ENCODE measurements at regions not wholly inside any gene's neighbourhood (a gene's known extent, or its start where the extent isn't known, plus 50 kb on each side); places are given as distances from the start of the nearest gene placed in this dataset.
"Not testable (repeated sequence)": the region's sequence is repeated elsewhere in the genome, so short reads cannot be mapped to it uniquely, and the experiment has no call there.

DNA sequence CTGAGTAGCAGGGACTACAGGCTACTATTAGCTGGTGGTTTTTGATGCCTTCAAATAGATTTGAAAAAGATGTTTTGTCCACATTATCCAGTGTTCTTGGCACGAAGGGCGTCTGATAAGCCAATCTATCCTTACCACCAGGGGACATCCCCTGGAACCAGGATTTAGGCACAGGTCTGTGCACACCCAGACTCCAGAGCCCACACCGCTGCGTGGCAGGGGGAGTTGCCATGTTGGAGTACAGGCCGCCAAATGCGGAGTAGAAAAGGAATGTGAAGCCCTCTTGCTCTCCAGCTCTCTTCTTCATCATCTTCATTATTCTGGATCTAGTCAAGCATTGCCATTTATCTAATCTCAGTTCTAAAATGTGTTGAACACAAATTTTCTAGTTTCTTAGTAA is 54.3 kb downstream of the RNU1-4 start:
- H3K9me3 ChIP-seq (ENCODE audit: control insufficient read depth, low read depth, low read length); H3K27ac ChIP-seq (ENCODE audit: low read length); H3K27me3 ChIP-seq (ENCODE audit: control insufficient read depth, insufficient read depth, low read length); H3K36me3 ChIP-seq (ENCODE audit: control insufficient read depth, insufficient read depth, low read length); H3K4me1 ChIP-seq (ENCODE audit: control insufficient read depth, insufficient read depth, low read length); H3K4me3 ChIP-seq (ENCODE audit: low read length); DNase-seq: not testable (repeated sequence)
- no CpG with 5 or more reads among the region's 6 CpGs for WGBS (ENCODE audit: insufficient coverage, low lambda C conversion rate)

GRCh38 chr1:16795119-16795518 is 54.8 kb downstream of the RNU1-4 start:
- not testable (repeated sequence) for H3K4me1 ChIP-seq (ENCODE audit: control insufficient read depth, insufficient read depth, low read length); H3K9me3 ChIP-seq (ENCODE audit: control insufficient read depth, low read depth, low read length); DNase-seq; H3K4me3 ChIP-seq (ENCODE audit: low read length); H3K27me3 ChIP-seq (ENCODE audit: control insufficient read depth, insufficient read depth, low read length); H3K27ac ChIP-seq (ENCODE audit: low read length); H3K36me3 ChIP-seq (ENCODE audit: control insufficient read depth, insufficient read depth, low read length)
- 90% methylated on average over 2 of the region's 7 CpGs for WGBS (ENCODE audit: insufficient coverage, low lambda C conversion rate)

GRCh38 chr1:16796179-16796578 is 55.9 kb downstream of the RNU1-4 start:
- not testable (repeated sequence) for H3K27me3 ChIP-seq (ENCODE audit: control insufficient read depth, insufficient read depth, low read length); H3K27ac ChIP-seq (ENCODE audit: low read length); H3K4me1 ChIP-seq (ENCODE audit: control insufficient read depth, insufficient read depth, low read length); H3K9me3 ChIP-seq (ENCODE audit: control insufficient read depth, low read depth, low read length); H3K36me3 ChIP-seq (ENCODE audit: control insufficient read depth, insufficient read depth, low read length); DNase-seq; H3K4me3 ChIP-seq (ENCODE audit: low read length)
- WGBS (ENCODE audit: insufficient coverage, low lambda C conversion rate): no CpG with 5 or more reads among the region's 8 CpGs

GRCh38 chr1:16796625-16797046 is 56.3 kb downstream of the RNU1-4 start:
- not testable (repeated sequence) for DNase-seq

GRCh38 chr1:16797065-16797464 is 56.7 kb downstream of the RNU1-4 start:
- H3K27ac ChIP-seq (ENCODE audit: low read length); H3K27me3 ChIP-seq (ENCODE audit: control insufficient read depth, insufficient read depth, low read length); H3K36me3 ChIP-seq (ENCODE audit: control insufficient read depth, insufficient read depth, low read length); DNase-seq; H3K9me3 ChIP-seq (ENCODE audit: control insufficient read depth, low read depth, low read length); H3K4me1 ChIP-seq (ENCODE audit: control insufficient read depth, insufficient read depth, low read length); H3K4me3 ChIP-seq (ENCODE audit: low read length): not testable (repeated sequence)
- no CpG with 5 or more reads among the region's 4 CpGs for WGBS (ENCODE audit: insufficient coverage, low lambda C conversion rate)

More at GRCh38 chr1:16796625-16797046, 56.3 kb downstream of the RNU1-4 start:
- not testable (repeated sequence) for H3K27ac ChIP-seq (ENCODE audit: low read length); H3K9me3 ChIP-seq (ENCODE audit: control insufficient read depth, low read depth, low read length); H3K27me3 ChIP-seq (ENCODE audit: control insufficient read depth, insufficient read depth, low read length); H3K4me1 ChIP-seq (ENCODE audit: control insufficient read depth, insufficient read depth, low read length); H3K4me3 ChIP-seq (ENCODE audit: low read length); H3K36me3 ChIP-seq (ENCODE audit: control insufficient read depth, insufficient read depth, low read length)
- no CpG with 5 or more reads among the region's 9 CpGs for WGBS (ENCODE audit: insufficient coverage, low lambda C conversion rate)

DNA sequence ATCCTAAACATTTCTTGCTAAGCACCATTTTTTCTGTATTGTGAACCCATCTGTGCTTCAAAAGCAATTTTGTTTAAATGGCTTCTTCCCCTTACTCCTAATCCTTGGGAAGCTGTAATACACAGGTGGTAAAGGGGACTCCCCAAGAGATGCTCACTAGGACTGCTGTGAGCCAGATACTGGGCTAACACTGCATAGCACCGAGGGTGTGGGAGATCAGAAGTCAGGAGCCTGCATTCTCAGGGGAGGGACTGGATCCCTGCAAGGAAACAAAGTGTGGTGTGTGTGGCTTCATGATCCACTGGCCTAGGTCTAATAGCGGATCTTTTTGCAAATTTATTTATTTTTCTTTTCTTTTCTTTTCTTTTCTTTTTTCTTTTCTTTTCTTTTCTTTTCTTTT is 57.7 kb downstream of the RNU1-4 start:
- H3K4me3 ChIP-seq (ENCODE audit: low read length); H3K27me3 ChIP-seq (ENCODE audit: control insufficient read depth, insufficient read depth, low read length); H3K9me3 ChIP-seq (ENCODE audit: control insufficient read depth, low read depth, low read length); H3K36me3 ChIP-seq (ENCODE audit: control insufficient read depth, insufficient read depth, low read length); H3K27ac ChIP-seq (ENCODE audit: low read length); H3K4me1 ChIP-seq (ENCODE audit: control insufficient read depth, insufficient read depth, low read length): not testable (repeated sequence)
- 83% methylated on average over 1 of the region's 2 CpGs for WGBS (ENCODE audit: insufficient coverage, low lambda C conversion rate)
- DNase-seq: peak; percentile 4 to 21
